Keratinocyte (primary cell): ENCODE measurements at regions not wholly inside any gene's neighbourhood (a gene's known extent, or its start where the extent isn't known, plus 50 kb on each side); places are given as distances from the start of the nearest gene placed in this dataset.

ENCODE experiments used
- EZH2 ChIP-seq: IDR thresholded peaks from one replicate; pipeline ENCODE4 v1.6.1; 2012; ENCODE audit warnings: inconsistent platforms, mild to moderate bottlenecking, low read length, moderate library complexity
- TF ChIP-seq, protein P1 (sequence below), 3 experiments: IDR thresholded peaks in 1 of 3; conservative IDR thresholded peaks in 1 of 3; optimal IDR thresholded peaks in 1 of 3; 2 replicates in 2 of 3; 3 replicates in 1 of 3; pipeline versions ENCODE3 to v1.5.1; 2011; ENCODE audit warnings: low read length in 3 of 3, mild to moderate bottlenecking in 3 of 3, moderate library complexity in 2 of 3, control low read depth in 1 of 3, inconsistent platforms in 1 of 3; ENCODE audit not compliant: insufficient read depth in 2 of 3; ENCODE audit errors: extremely low read depth in 1 of 3

DNA sequence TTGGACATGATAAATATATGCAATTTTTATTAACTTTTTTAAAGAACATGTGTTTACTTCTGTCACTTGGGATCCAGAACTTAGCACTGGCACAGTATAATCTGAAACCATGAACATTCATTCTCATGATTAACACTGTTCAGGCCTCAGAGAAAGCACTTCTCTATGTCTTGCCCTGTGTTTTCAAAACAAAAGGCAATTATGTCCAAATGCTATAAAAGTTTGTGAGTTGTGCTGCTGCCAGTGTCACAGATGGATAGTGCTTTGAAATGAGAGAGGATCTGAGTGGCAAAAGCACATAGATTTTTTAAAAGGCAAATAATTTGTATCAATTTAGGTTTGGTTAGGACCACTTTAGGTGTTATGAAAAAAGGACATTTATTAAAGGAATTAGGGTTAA lies 470.5 kb upstream of the FAM98A start:
- TF ChIP-seq, protein P1, sequence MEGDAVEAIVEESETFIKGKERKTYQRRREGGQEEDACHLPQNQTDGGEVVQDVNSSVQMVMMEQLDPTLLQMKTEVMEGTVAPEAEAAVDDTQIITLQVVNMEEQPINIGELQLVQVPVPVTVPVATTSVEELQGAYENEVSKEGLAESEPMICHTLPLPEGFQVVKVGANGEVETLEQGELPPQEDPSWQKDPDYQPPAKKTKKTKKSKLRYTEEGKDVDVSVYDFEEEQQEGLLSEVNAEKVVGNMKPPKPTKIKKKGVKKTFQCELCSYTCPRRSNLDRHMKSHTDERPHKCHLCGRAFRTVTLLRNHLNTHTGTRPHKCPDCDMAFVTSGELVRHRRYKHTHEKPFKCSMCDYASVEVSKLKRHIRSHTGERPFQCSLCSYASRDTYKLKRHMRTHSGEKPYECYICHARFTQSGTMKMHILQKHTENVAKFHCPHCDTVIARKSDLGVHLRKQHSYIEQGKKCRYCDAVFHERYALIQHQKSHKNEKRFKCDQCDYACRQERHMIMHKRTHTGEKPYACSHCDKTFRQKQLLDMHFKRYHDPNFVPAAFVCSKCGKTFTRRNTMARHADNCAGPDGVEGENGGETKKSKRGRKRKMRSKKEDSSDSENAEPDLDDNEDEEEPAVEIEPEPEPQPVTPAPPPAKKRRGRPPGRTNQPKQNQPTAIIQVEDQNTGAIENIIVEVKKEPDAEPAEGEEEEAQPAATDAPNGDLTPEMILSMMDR (optimal IDR thresholded peaks at IDR 0.05 in 1 of 3, IDR thresholded peaks at IDR 0.05 in 1 of 3, conservative IDR thresholded peaks at IDR 0.05 in 1 of 3; ENCODE audit: extremely low read depth in 1 of 3, insufficient read depth in 2 of 3, low read length in 3 of 3): no peak
- TF ChIP-seq EZH2: no peak
